HFFc6 (cell line): ENCODE measurements at regions not wholly inside any gene's neighbourhood (a gene's known extent, or its start where the extent isn't known, plus 50 kb on each side); places are given as distances from the start of the nearest gene placed in this dataset.
A peak's percentile ranks its signal among the peaks of the same experiment; 100 is the strongest.

ENCODE experiments used
- DNase-seq: peaks from one replicate; pipeline ENCODE4 v3.0.0-alpha.2; 2018
- H3K27ac Mint-ChIP-seq: 2 replicates; pipeline ENCODE4 v1.8.0; 2020; ENCODE audit warnings: mild to moderate bottlenecking, mixed read lengths
- H3K27me3 Mint-ChIP-seq: 2 replicates; pipeline ENCODE4 v1.8.0; 2021; ENCODE audit warnings: mild to moderate bottlenecking, moderate library complexity, mixed read lengths; ENCODE audit not compliant: insufficient read depth
- H3K36me3 Mint-ChIP-seq: 2 replicates; pipeline ENCODE4 v1.8.0; 2021; ENCODE audit warnings: low read depth, mixed read lengths
- H3K4me1 Mint-ChIP-seq: 2 replicates; pipeline ENCODE4 v1.8.0; 2020; ENCODE audit warnings: low read depth, mixed read lengths
- H3K4me3 Mint-ChIP-seq: 2 replicates; pipeline ENCODE4 v1.8.0; 2020; ENCODE audit warnings: mild to moderate bottlenecking, moderate library complexity, mixed read lengths
- H3K9me3 Mint-ChIP-seq: 2 replicates; pipeline ENCODE4 v1.8.0; 2020; ENCODE audit warnings: mild to moderate bottlenecking, mixed read lengths
- TF ChIP-seq, protein P1 (sequence below): fragments of 200-600 bp; sonication (generic); IDR thresholded peaks from 2 replicates; pipeline ENCODE4 v1.5.0; 2021; ENCODE audit warnings: antibody characterized with exemption, mild to moderate bottlenecking

GRCh38 chr17:79339321-79339720 lies 264.7 kb downstream of the ENGASE start:
- Mint-ChIP-seq H3K4me1 (peaks cover 7% of the 10 kb centered on the region; the same call in 1 of the 2 replicates), H3K27ac (no peak overlapping the region), H3K27me3 (peaks cover 14% of the 10 kb centered on the region), H3K36me3 (no peaks in the 10 kb centered on the region), H3K4me3 (no peak overlapping the region), H3K9me3 (no peaks in the 10 kb centered on the region)
- DNase-seq: no peak
- TF ChIP-seq, protein P1, sequence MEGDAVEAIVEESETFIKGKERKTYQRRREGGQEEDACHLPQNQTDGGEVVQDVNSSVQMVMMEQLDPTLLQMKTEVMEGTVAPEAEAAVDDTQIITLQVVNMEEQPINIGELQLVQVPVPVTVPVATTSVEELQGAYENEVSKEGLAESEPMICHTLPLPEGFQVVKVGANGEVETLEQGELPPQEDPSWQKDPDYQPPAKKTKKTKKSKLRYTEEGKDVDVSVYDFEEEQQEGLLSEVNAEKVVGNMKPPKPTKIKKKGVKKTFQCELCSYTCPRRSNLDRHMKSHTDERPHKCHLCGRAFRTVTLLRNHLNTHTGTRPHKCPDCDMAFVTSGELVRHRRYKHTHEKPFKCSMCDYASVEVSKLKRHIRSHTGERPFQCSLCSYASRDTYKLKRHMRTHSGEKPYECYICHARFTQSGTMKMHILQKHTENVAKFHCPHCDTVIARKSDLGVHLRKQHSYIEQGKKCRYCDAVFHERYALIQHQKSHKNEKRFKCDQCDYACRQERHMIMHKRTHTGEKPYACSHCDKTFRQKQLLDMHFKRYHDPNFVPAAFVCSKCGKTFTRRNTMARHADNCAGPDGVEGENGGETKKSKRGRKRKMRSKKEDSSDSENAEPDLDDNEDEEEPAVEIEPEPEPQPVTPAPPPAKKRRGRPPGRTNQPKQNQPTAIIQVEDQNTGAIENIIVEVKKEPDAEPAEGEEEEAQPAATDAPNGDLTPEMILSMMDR: no peak

DNA sequence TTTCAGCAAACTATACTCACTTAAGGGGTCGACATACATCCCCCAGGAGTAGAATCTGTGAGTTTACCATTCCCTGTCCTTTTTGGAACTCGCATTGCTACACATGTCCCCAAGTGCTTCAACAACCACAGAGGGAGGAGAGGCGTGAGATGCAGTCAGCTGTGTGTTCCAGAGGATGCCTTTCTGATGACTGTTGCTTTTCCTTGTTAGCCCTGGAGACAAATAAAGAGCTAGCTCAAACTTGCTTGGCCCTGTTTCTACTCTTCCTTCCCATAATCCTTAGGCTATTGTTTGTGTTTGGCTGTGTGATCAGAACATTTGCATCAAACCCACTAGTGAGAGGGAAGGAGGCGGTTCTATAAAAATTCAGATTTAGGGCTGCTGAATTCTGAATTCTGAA lies 264.0 kb downstream of the ENGASE start:
- H3K4me1 Mint-ChIP-seq: peaks cover 7% of the 10 kb centered on the region; the same call in 1 of the 2 replicates
- H3K27me3 Mint-ChIP-seq: peaks cover 14% of the 10 kb centered on the region
- H3K9me3 Mint-ChIP-seq: no peaks in the 10 kb centered on the region
- TF ChIP-seq, protein P1: no peak
- H3K4me3 Mint-ChIP-seq: no peak overlapping the region
- no peaks in the 10 kb centered on the region for H3K36me3 Mint-ChIP-seq
- no peak overlapping the region for H3K27ac Mint-ChIP-seq
- peak; percentile 45 for DNase-seq

DNA sequence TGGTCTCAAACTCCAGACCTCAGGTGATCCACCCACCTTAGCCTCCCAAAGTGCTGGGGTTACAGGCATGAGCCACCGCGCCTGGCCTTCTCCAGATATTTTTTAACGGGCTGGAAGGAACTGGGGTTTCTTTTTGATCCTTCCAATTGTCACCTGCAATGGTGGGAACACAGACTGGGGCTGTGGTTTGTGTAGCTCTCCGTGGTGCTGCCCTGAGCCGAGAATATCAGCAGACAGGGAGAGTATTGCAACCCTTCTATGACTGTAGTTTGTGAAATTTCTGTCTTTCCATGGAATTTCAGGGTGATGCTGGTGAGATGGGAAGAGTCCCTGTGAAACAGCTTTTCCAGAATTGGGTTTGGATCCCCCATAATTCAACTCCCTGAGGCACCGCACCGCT lies 263.5 kb downstream of the ENGASE start:
- H3K27me3 Mint-ChIP-seq: peaks cover 14% of the 10 kb centered on the region
- no peaks in the 10 kb centered on the region for H3K9me3 Mint-ChIP-seq

DNA sequence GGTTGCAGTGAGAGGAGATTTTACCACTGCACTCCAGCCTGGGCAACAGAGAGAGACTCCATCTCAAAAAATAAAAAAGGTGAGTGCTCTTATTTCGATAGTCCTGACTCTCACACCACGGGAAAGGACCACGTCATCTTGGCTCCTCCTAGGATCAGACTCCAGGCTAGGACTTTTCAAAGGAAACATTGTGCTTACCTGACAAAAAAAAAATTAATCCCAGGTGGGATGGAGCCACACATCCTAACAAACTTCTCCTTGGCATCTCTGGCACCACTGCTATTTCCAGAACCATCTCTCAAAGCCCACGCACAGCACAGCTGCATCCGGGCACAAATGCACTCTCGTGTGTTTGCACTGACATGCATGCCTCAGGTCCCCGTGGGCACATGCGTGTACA lies 262.4 kb downstream of the ENGASE start:
- H3K36me3 Mint-ChIP-seq: no peaks in the 10 kb centered on the region

More for the DNA sequence above, 263.5 kb downstream of the ENGASE start:
- peaks cover 7% of the 10 kb centered on the region; the same call in 1 of the 2 replicates for H3K4me1 Mint-ChIP-seq
- no peak overlapping the region for H3K27ac Mint-ChIP-seq
- no peak overlapping the region for H3K4me3 Mint-ChIP-seq
- TF ChIP-seq, protein P1: no peak
- no peaks in the 10 kb centered on the region for H3K36me3 Mint-ChIP-seq
- no peak for DNase-seq

GRCh38 chr17:79335456-79335855 lies 260.8 kb downstream of the ENGASE start:
- H3K9me3 Mint-ChIP-seq: no peaks in the 10 kb centered on the region
- TF ChIP-seq, protein P1: no peak
- no peak overlapping the region for H3K4me3 Mint-ChIP-seq
- peaks cover 7% of the 10 kb centered on the region; the same call in 1 of the 2 replicates for H3K4me1 Mint-ChIP-seq
- no peak for DNase-seq
- H3K27me3 Mint-ChIP-seq: peaks cover 29% of the 10 kb centered on the region
- H3K27ac Mint-ChIP-seq: no peak overlapping the region
- H3K36me3 Mint-ChIP-seq: no peaks in the 10 kb centered on the region

More for the DNA sequence above, 262.4 kb downstream of the ENGASE start:
- peaks cover 15% of the 10 kb centered on the region for H3K27me3 Mint-ChIP-seq
- no peak overlapping the region for H3K27ac Mint-ChIP-seq
- H3K9me3 Mint-ChIP-seq: no peaks in the 10 kb centered on the region
- no peak for DNase-seq
- H3K4me3 Mint-ChIP-seq: no peak overlapping the region
- peaks cover 7% of the 10 kb centered on the region; the same call in 1 of the 2 replicates for H3K4me1 Mint-ChIP-seq
- TF ChIP-seq, protein P1: no peak

DNA sequence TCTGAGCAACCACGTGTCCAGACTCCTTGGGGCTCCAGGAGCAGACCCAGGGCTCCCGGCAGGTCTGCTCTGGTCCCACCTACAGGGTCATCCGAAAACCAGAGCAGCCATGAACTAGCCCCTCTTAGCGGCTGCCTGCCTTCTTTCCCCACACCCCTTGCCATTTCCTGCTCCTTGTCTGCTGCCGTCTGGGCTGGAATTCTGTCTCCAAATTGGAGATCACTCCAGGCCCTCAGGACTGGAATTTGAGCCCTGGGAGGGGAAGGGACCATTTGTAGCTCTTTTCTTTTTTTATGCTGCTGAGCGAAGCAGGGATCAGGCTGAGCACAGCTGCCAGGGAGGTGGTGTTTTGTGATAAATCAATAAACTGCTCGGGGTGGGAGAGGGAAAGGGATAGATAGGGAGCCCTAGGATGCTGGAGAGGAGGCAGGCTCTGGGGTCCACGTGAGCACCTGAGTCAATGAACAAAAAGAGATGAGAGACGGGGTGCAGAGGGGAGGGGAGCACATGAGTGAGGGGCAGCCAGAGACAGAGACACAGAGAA lies 257.5 kb downstream of the ENGASE start:
- H3K36me3 Mint-ChIP-seq: no peaks in the 10 kb centered on the region
- no peak overlapping the region for H3K4me3 Mint-ChIP-seq
- H3K27me3 Mint-ChIP-seq: peaks cover 33% of the 10 kb centered on the region
- no peak for DNase-seq
- H3K27ac Mint-ChIP-seq: no peak overlapping the region
- no peaks in the 10 kb centered on the region for H3K9me3 Mint-ChIP-seq
- no peaks in the 10 kb centered on the region for H3K4me1 Mint-ChIP-seq
- TF ChIP-seq, protein P1: no peak
